ENCODE measurements at regions not wholly inside any gene's neighbourhood (a gene's known extent, or its start where the extent isn't known, plus 50 kb on each side); places are given as distances from the start of the nearest gene placed in this dataset.

- Histone ChIP-seq H3K9me3 (no peaks in the 10 kb centered on the region), H3K27me3 (replicated peaks; ENCODE audit: control insufficient read depth, insufficient read depth, low read length) (no peaks in the 10 kb centered on the region), H3K36me3 (ENCODE audit: control insufficient read depth, insufficient read depth, low read length) (no peaks in the 10 kb centered on the region), H3K4me1 (no peaks in the 10 kb centered on the region), H3K4me3 (ENCODE audit: low read depth, low read length) (no peak overlapping the region)
- H3K4me1 Mint-ChIP-seq (ENCODE audit: low read depth, unreplicated experiment), result no peaks in the 10 kb centered on the region
- no peak overlapping the region for H3K4me3 Mint-ChIP-seq (ENCODE audit: unreplicated experiment)
- H3K27ac Mint-ChIP-seq (ENCODE audit: unreplicated experiment), result no peak overlapping the region
- intact Hi-C loops (cut with micrococcal nuclease; ENCODE audit: unreplicated experiment), result no loop called here
- ChIA-PET CTCF (no interaction called here), POLR2A (no interaction called here)
- H3K36me3 Mint-ChIP-seq (ENCODE audit: insufficient read depth, unreplicated experiment), result no peaks in the 10 kb centered on the region
- H3K27me3 Mint-ChIP-seq (ENCODE audit: insufficient read depth, unreplicated experiment), result no peaks in the 10 kb centered on the region
- BruUV-seq (replicated peaks), result no TSS peak
- no peaks in the 10 kb centered on the region for H3K9me3 Mint-ChIP-seq (ENCODE audit: unreplicated experiment)
- DNase-seq, result no peak
- TF ChIP-seq CTCF (IDR thresholded peaks at IDR 0.05; ENCODE audit: insufficient read depth in 1 of 2, low read depth in 1 of 2, low read length in 1 of 2, severe bottlenecking in 1 of 2, unreplicated experiment in 1 of 2), result no peak
These were observed 188.0 kb upstream of the ADRA1D start for GRCh38 chr20:4437131-4437530.

DNA sequence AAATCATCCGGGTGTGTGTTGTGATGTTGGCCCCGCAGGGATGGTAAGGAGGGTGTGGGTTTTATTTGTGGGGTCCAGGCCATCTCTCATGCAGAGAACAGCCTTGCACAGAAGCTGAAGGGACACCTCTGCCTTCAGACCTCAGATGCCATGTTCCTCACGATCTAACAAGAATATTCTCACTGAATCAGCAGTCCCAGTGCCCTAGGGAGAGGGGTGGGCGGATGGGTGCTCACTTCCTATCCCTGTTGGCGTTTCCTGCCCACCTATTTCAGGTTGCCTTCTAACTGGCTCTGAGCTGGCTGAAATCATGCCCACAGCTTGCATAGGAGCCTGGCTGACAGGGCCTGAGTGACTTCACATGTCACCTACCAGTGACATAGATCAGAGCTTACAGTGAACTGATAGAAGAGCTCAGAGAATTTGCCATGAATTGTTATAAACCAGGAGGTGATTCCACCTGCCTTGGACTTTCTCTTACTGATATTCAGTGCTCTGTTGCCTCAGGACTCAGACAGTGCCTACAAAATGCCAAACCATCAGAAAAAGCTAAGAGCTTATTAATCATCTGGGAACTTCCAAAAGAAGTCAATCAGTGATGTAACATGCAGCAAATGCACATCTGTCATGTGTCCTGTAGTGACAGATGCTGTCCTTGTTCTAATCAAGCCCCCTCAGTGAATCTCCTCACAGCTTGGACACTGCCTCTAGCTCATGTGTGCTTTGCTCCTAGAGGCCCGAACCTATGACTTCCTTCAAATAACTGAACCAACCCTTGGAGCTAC lies 186.8 kb upstream of the ADRA1D start:
- no TSS peak for BruUV-seq (replicated peaks)

DNA sequence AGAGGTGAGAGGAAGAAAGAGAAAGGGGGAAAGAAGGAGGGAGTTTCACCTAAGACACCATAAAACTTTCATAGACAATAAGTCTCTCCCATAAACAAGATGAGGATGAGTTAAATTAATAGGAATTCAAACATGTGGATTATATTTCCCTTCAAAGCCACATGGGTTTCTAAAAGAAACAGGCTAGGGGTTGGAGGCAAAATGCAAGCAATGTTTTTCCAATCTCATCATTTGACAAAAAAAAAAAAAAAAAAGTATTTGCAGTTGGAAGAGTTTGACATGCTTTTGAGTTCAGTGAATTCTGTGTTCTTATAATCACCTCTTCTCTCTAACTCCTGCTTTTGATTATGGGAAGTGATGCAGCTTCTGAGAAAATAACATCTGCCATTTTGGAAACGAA lies 186.1 kb upstream of the ADRA1D start:
- Histone ChIP-seq H3K27me3 (replicated peaks; ENCODE audit: control insufficient read depth, insufficient read depth, low read length) (no peaks in the 10 kb centered on the region), H3K9me3 (no peaks in the 10 kb centered on the region), H3K36me3 (ENCODE audit: control insufficient read depth, insufficient read depth, low read length) (no peaks in the 10 kb centered on the region), H3K4me3 (ENCODE audit: low read depth, low read length) (no peak overlapping the region), H3K4me1 (no peaks in the 10 kb centered on the region)
- CTCF ChIA-PET, result no interaction called here
- H3K9me3 Mint-ChIP-seq (ENCODE audit: unreplicated experiment), result no peaks in the 10 kb centered on the region
- no TSS peak for BruUV-seq (replicated peaks)
- no peak for TF ChIP-seq CTCF (IDR thresholded peaks at IDR 0.05; ENCODE audit: insufficient read depth in 1 of 2, low read depth in 1 of 2, low read length in 1 of 2, severe bottlenecking in 1 of 2, unreplicated experiment in 1 of 2)
- H3K27ac Mint-ChIP-seq (ENCODE audit: unreplicated experiment), result no peak overlapping the region
- POLR2A ChIA-PET, result no interaction called here
- DNase-seq, result no peak
- intact Hi-C loops (cut with micrococcal nuclease; ENCODE audit: unreplicated experiment), result no loop called here
- no peaks in the 10 kb centered on the region for H3K36me3 Mint-ChIP-seq (ENCODE audit: insufficient read depth, unreplicated experiment)
- H3K4me3 Mint-ChIP-seq (ENCODE audit: unreplicated experiment), result no peak overlapping the region
- no peaks in the 10 kb centered on the region for H3K4me1 Mint-ChIP-seq (ENCODE audit: low read depth, unreplicated experiment)
- no peaks in the 10 kb centered on the region for H3K27me3 Mint-ChIP-seq (ENCODE audit: insufficient read depth, unreplicated experiment)

More for the DNA sequence above, 186.8 kb upstream of the ADRA1D start:
- Mint-ChIP-seq H3K27ac (ENCODE audit: unreplicated experiment) (no peak overlapping the region), H3K27me3 (ENCODE audit: insufficient read depth, unreplicated experiment) (no peaks in the 10 kb centered on the region), H3K36me3 (ENCODE audit: insufficient read depth, unreplicated experiment) (no peaks in the 10 kb centered on the region), H3K9me3 (ENCODE audit: unreplicated experiment) (no peaks in the 10 kb centered on the region), H3K4me1 (ENCODE audit: low read depth, unreplicated experiment) (no peaks in the 10 kb centered on the region), H3K4me3 (ENCODE audit: unreplicated experiment) (no peak overlapping the region)
- no peak for TF ChIP-seq CTCF (IDR thresholded peaks at IDR 0.05; ENCODE audit: insufficient read depth in 1 of 2, low read depth in 1 of 2, low read length in 1 of 2, severe bottlenecking in 1 of 2, unreplicated experiment in 1 of 2)
- intact Hi-C loops (cut with micrococcal nuclease; ENCODE audit: unreplicated experiment), result no loop called here
- no peaks in the 10 kb centered on the region for H3K4me1 ChIP-seq
- ChIA-PET CTCF (no interaction called here), POLR2A (no interaction called here)
- H3K27me3 ChIP-seq (replicated peaks; ENCODE audit: control insufficient read depth, insufficient read depth, low read length), result no peaks in the 10 kb centered on the region
- no peak overlapping the region for H3K4me3 ChIP-seq (ENCODE audit: low read depth, low read length)
- DNase-seq, result no peak
- no peaks in the 10 kb centered on the region for H3K36me3 ChIP-seq (ENCODE audit: control insufficient read depth, insufficient read depth, low read length)
- no peaks in the 10 kb centered on the region for H3K9me3 ChIP-seq

Measured in Caco-2 (cell line).